HG02970 (cell line): ENCODE measurements at regions not wholly inside any gene's neighbourhood (a gene's known extent, or its start where the extent isn't known, plus 50 kb on each side); places are given as distances from the start of the nearest gene placed in this dataset.
"Not testable (repeated sequence)": the region's sequence is repeated elsewhere in the genome, so short reads cannot be mapped to it uniquely, and the experiment has no call there.

Source experiments
- ATAC-seq: cut with Tn5 transposase; IDR thresholded peaks from one replicate; pipeline ENCODE4 v1.9.1; 2021; ENCODE audit warnings: mild to moderate bottlenecking, moderate library complexity, moderate number of reproducible peaks; ENCODE audit not compliant: unreplicated experiment, low FRiP score

- ATAC-seq = no peak
These were observed 298.6 kb downstream of the SUCLG1 start for GRCh38 chr2:84160453-84160852.

GRCh38 chr2:84158605-84159004 lies 300.5 kb downstream of the SUCLG1 start:
- ATAC-seq = no peak

- no peak for ATAC-seq
These were observed 306.6 kb downstream of the SUCLG1 start for GRCh38 chr2:84152462-84152861.

GRCh38 chr2:84144345-84144744 lies 314.7 kb downstream of the SUCLG1 start:
- ATAC-seq = no peak

GRCh38 chr2:84137034-84137433 lies 322.0 kb downstream of the SUCLG1 start:
- no peak for ATAC-seq

- no peak for ATAC-seq
These were observed 326.7 kb downstream of the SUCLG1 start for GRCh38 chr2:84132370-84132769.

GRCh38 chr2:84131278-84131830 lies 327.7 kb downstream of the SUCLG1 start:
- no peak for ATAC-seq

GRCh38 chr2:84129018-84129417 lies 330.1 kb downstream of the SUCLG1 start:
- ATAC-seq = no peak

GRCh38 chr2:84127812-84128211 lies 331.3 kb downstream of the SUCLG1 start:
- not testable (repeated sequence) for ATAC-seq

GRCh38 chr2:84126530-84126929 lies 332.6 kb downstream of the SUCLG1 start:
- ATAC-seq = no peak

- no peak for ATAC-seq
These were observed 333.0 kb downstream of the SUCLG1 start for GRCh38 chr2:84126084-84126483.

GRCh38 chr2:84116143-84116542 lies 342.9 kb downstream of the SUCLG1 start:
- ATAC-seq = no peak

GRCh38 chr2:84115173-84115857 lies 343.8 kb downstream of the SUCLG1 start:
- ATAC-seq = peak; percentile 97

- not testable (repeated sequence) for ATAC-seq
These were observed 355.1 kb downstream of the SUCLG1 start for GRCh38 chr2:84103816-84104527.

GRCh38 chr2:84102274-84102673 lies 356.8 kb downstream of the SUCLG1 start:
- ATAC-seq = no peak

- ATAC-seq = no peak
These were observed 370.4 kb downstream of the SUCLG1 start for GRCh38 chr2:84088656-84089055.

GRCh38 chr2:84085562-84085961 lies 373.5 kb downstream of the SUCLG1 start:
- ATAC-seq = no peak

GRCh38 chr2:84084856-84085255 lies 374.2 kb downstream of the SUCLG1 start:
- ATAC-seq = no peak

- no peak for ATAC-seq
These were observed 375.1 kb downstream of the SUCLG1 start for GRCh38 chr2:84083984-84084383.

- ATAC-seq = no peak
These were observed 380.6 kb downstream of the SUCLG1 start for GRCh38 chr2:84078471-84078870.

- no peak for ATAC-seq
These were observed 381.6 kb downstream of the SUCLG1 start for GRCh38 chr2:84077496-84077895.

- ATAC-seq = no peak
These were observed 388.0 kb downstream of the SUCLG1 start for GRCh38 chr2:84071050-84071449.
